PC-9 (cell line): ENCODE measurements at regions not wholly inside any gene's neighbourhood (a gene's known extent, or its start where the extent isn't known, plus 50 kb on each side); places are given as distances from the start of the nearest gene placed in this dataset.

Experiments
- BruUV-seq: library from RNA; stranded (reverse); fragments of 400-500 nt; replicated peaks from 2 replicates; lab custom pipeline; 2021; lab: Mats Ljungman, UMichigan
- CTCF ChIA-PET: fragments of 300-600 bp; sonication (Branson Sonifier 250); formaldehyde crosslinking; loops from one replicate; lab custom pipeline; 2022; ENCODE audit warnings: antibody characterized with exemption; lab: Charles Lee
- POLR2A ChIA-PET: fragments of 300-600 bp; sonication (Branson Sonifier 250); formaldehyde crosslinking; loops from one replicate; lab custom pipeline; 2022; ENCODE audit warnings: antibody characterized with exemption; ENCODE audit not compliant: unreplicated experiment; lab: Charles Lee
- DNase-seq, 2 experiments: peaks; one replicate each; pipeline versions ENCODE4 v3.0.0 to v3.0.0-alpha.2; 2015 to 2022; ENCODE audit warnings: mixed read lengths in 1 of 2
- H2AFZ ChIP-seq: fragments of 200-600 bp; sonication (generic); 2 replicates; pipeline ENCODE4 v1.8.1; 2017; ENCODE audit warnings: antibody characterized with exemption
- H3F3A ChIP-seq: fragments of 200-600 bp; sonication (generic); 2 replicates; pipeline ENCODE4 v1.8.1; 2017; ENCODE audit warnings: antibody characterized with exemption, mild to moderate bottlenecking, low read depth; ENCODE audit not compliant: insufficient read depth
- H3K27ac ChIP-seq: fragments of 200-600 bp; sonication (generic); 2 replicates; pipeline ENCODE4 v1.6.1; 2016; ENCODE audit warnings: mixed run types
- H3K27me3 ChIP-seq: fragments of 200-600 bp; sonication (generic); 2 replicates; pipeline ENCODE4 v1.6.1; 2016; ENCODE audit warnings: low read depth, mixed run types; ENCODE audit not compliant: insufficient read depth
- H3K36me3 ChIP-seq: fragments of 200-600 bp; sonication (generic); 2 replicates; pipeline ENCODE4 v1.6.1; 2016; ENCODE audit warnings: low read depth, mixed run types
- H3K4me1 ChIP-seq: fragments of 200-600 bp; sonication (generic); replicated peaks from 2 replicates; pipeline ENCODE4 v1.6.1; 2016; ENCODE audit warnings: mixed run types; ENCODE audit not compliant: insufficient read depth
- H3K4me2 ChIP-seq: fragments of 200-600 bp; sonication (generic); 2 replicates; pipeline ENCODE4 v1.6.1; 2017; ENCODE audit warnings: mixed run types
- H3K4me3 ChIP-seq: fragments of 200-600 bp; sonication (generic); 2 replicates; pipeline ENCODE4 v1.6.1; 2016; ENCODE audit warnings: mixed run types
- H3K79me2 ChIP-seq: fragments of 200-600 bp; sonication (generic); 2 replicates; pipeline ENCODE4 v1.6.1; 2017; ENCODE audit warnings: low read depth, mixed run types
- H3K9me2 ChIP-seq: fragments of 200-600 bp; sonication (generic); 2 replicates; pipeline ENCODE4 v1.8.1; 2017; ENCODE audit warnings: mild to moderate bottlenecking; ENCODE audit not compliant: insufficient read depth
- H3K9me3 ChIP-seq: fragments of 200-600 bp; sonication (generic); 2 replicates; pipeline ENCODE4 v1.8.1; 2016; ENCODE audit warnings: low read depth; ENCODE audit not compliant: insufficient read depth
- H4K20me1 ChIP-seq: fragments of 200-600 bp; sonication (generic); 2 replicates; pipeline ENCODE4 v1.8.1; 2017; ENCODE audit not compliant: insufficient read depth
- EZH2 ChIP-seq: fragments of 200-600 bp; sonication (generic); IDR thresholded peaks from 2 replicates; pipeline ENCODE4 v1.8.0; 2017; ENCODE audit warnings: antibody characterized with exemption, low read depth
- intact Hi-C: fragments of 100-400 bp; cut with micrococcal nuclease; formaldehyde crosslinking; loops from one replicate; pipeline ENCODE4 v1.10.0; 2022; ENCODE audit not compliant: unreplicated experiment
- TF ChIP-seq, protein P1 (sequence below): fragments of 200-600 bp; sonication (generic); conservative IDR thresholded peaks from 2 replicates; pipeline ENCODE4 v1.6.1; 2017; ENCODE audit warnings: mixed run types, antibody characterized with exemption, mild to moderate bottlenecking, moderate library complexity

DNA sequence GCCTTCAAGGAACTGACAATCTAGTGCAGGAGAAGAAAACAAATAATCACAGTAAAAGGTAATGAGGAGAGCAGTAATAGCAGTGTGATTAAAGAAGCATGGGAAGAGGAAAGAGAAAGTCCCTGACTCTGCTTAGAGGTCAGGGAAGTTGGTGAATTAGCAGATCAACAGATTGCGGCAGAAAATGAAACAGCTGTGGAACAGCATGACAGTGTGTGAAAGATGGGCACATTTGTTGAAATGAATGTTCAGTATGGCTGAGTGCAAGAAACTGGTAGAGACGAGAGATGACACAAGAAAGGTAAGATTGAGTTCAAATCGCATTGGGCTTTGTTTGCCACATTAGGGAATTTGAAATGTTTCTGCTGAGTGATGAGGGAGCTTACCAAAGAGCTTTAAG, 63.7 kb upstream of the RASSF8 start:
- Histone ChIP-seq H3K4me1 (no peaks in the 10 kb centered on the region), H3K9me3 (peaks cover 17% of the 10 kb centered on the region), H4K20me1 (no peaks in the 10 kb centered on the region), H3K4me3 (no peak overlapping the region), H3F3A (no peaks in the 10 kb centered on the region), H3K27me3 (no peaks in the 10 kb centered on the region), H3K27ac (no peak overlapping the region), H3K79me2 (no peaks in the 10 kb centered on the region), H3K4me2 (no peak overlapping the region), H2AFZ (no peak overlapping the region), H3K36me3 (no peaks in the 10 kb centered on the region), H3K9me2 (no peaks in the 10 kb centered on the region)
- ChIA-PET POLR2A (interaction anchor here (0.7 kb wide), 1 partner anchor 11 kb away, joined by 4 read pairs; no protein-coding TSS in a partner anchor), CTCF (no interaction called here)
- BruUV-seq, result no TSS peak
- TF ChIP-seq, protein P1, sequence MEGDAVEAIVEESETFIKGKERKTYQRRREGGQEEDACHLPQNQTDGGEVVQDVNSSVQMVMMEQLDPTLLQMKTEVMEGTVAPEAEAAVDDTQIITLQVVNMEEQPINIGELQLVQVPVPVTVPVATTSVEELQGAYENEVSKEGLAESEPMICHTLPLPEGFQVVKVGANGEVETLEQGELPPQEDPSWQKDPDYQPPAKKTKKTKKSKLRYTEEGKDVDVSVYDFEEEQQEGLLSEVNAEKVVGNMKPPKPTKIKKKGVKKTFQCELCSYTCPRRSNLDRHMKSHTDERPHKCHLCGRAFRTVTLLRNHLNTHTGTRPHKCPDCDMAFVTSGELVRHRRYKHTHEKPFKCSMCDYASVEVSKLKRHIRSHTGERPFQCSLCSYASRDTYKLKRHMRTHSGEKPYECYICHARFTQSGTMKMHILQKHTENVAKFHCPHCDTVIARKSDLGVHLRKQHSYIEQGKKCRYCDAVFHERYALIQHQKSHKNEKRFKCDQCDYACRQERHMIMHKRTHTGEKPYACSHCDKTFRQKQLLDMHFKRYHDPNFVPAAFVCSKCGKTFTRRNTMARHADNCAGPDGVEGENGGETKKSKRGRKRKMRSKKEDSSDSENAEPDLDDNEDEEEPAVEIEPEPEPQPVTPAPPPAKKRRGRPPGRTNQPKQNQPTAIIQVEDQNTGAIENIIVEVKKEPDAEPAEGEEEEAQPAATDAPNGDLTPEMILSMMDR, result no peak
- TF ChIP-seq EZH2, result no peak
- intact Hi-C loops, result no loop called here
- DNase-seq, result no peak

DNA sequence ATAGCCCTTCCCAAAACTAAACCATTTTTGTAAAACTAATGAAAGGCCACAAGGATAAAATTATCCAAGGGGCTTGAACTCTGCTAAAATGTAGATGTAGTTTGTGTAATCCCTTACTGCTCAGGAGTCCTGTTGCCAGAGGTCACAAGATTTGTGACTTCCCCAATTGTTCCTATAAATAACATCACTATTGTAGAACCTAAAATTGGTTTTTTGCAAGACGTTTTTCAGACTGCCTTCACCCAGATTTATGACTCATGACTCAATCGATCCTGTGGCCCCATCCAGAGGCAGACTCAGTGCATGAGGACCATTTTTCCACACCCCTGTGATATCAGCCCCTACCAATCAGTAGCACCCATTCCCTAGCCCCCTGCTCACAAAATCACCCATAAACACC, 61.5 kb upstream of the RASSF8 start:
- no peak for TF ChIP-seq EZH2
- TF ChIP-seq, protein P1, result no peak
- H3K4me2 ChIP-seq, result no peak overlapping the region
- POLR2A ChIA-PET, result interaction anchor here (0.6 kb wide), 1 partner anchor 30 kb away, joined by 12 read pairs; no protein-coding TSS in a partner anchor

DNA sequence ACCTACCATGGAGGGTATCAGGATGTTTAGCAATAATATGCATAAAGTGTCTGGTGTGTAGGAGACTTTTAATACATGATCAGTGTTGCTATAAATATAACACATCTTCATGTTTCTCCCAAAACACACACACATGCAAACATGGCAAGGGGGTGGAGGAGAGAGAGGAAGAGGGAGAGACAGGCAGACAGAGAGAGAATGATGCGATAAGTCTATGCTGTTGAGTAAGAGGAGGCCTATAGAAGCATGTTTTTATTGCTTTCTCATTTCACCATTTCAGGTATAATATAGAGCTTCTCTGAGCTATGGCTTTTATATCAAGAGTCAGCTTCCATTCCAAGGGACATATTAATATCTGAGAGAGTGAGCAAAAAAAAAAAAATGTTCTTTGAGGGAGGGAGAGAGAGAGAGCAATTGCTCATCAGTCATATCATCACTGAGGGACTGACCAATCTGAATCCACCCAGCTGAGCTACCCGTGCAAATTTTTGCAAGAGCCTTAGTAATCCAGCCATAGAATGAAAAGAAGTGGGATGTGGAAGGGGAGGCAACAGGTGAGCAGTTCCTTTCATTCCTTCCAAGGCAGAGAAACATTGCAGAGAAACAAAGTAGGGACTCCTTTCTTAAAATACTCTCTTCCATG, 54.8 kb upstream of the RASSF8 start:
- CTCF ChIA-PET, result no interaction called here
- no peaks in the 10 kb centered on the region for H4K20me1 ChIP-seq
- no peaks in the 10 kb centered on the region for H3K79me2 ChIP-seq
- H2AFZ ChIP-seq, result peak overlapping the region; percentile 61; the same call in 1 of the 2 replicates
- H3K4me2 ChIP-seq, result no peak overlapping the region
- no peak for DNase-seq
- TF ChIP-seq EZH2, result no peak
- TF ChIP-seq, protein P1, result no peak
- no peaks in the 10 kb centered on the region for H3K27me3 ChIP-seq
- H3K9me3 ChIP-seq, result 0 out of 2 replicates have a peak, but pooled peaks cover 4% of the 10 kb centered on the region
- H3F3A ChIP-seq, result no peaks in the 10 kb centered on the region; the same call in 1 of the 2 replicates
- no peak overlapping the region for H3K4me3 ChIP-seq
- intact Hi-C loops, result no loop called here
- no TSS peak for BruUV-seq
- H3K36me3 ChIP-seq, result no peaks in the 10 kb centered on the region
- H3K9me2 ChIP-seq, result no peaks in the 10 kb centered on the region
- POLR2A ChIA-PET, result no interaction called here
- no peaks in the 10 kb centered on the region for H3K4me1 ChIP-seq
- H3K27ac ChIP-seq, result no peak overlapping the region

More for the DNA sequence above, 61.5 kb upstream of the RASSF8 start:
- CTCF ChIA-PET, result no interaction called here
- H3K27ac ChIP-seq, result no peak overlapping the region
- no TSS peak for BruUV-seq
- no peaks in the 10 kb centered on the region for H3K9me2 ChIP-seq
- no peak for DNase-seq
- no peaks in the 10 kb centered on the region for H3K4me1 ChIP-seq
- peaks cover 7% of the 10 kb centered on the region; the same call in 1 of the 2 replicates for H3K9me3 ChIP-seq
- no peaks in the 10 kb centered on the region for H3K36me3 ChIP-seq
- H3K79me2 ChIP-seq, result no peaks in the 10 kb centered on the region
- no peak overlapping the region for H2AFZ ChIP-seq
- intact Hi-C loops, result no loop called here
- H4K20me1 ChIP-seq, result no peaks in the 10 kb centered on the region
- no peaks in the 10 kb centered on the region for H3F3A ChIP-seq
- no peaks in the 10 kb centered on the region for H3K27me3 ChIP-seq
- no peak overlapping the region for H3K4me3 ChIP-seq
